Fibroblast of lung (primary cell): ENCODE measurements at regions not wholly inside any gene's neighbourhood (a gene's known extent, or its start where the extent isn't known, plus 50 kb on each side); places are given as distances from the start of the nearest gene placed in this dataset.

Experiments
- EZH2 ChIP-seq: IDR thresholded peaks from 2 replicates; pipeline ENCODE4 v1.5.1; 2012; ENCODE audit warnings: low read length, control low read depth, mild to moderate bottlenecking; ENCODE audit errors: missing control alignments
- TF ChIP-seq, protein P1 (sequence below), 2 donors: IDR thresholded peaks in 1 of 2; conservative IDR thresholded peaks in 1 of 2; 1 replicate in 1 of 2; 2 replicates in 1 of 2; pipeline ENCODE4 v1.5.1; 2011 to 2012; ENCODE audit warnings: low read length in 2 of 2, control low read depth in 1 of 2, inconsistent platforms in 1 of 2, low read depth in 1 of 2, mild to moderate bottlenecking in 1 of 2

DNA sequence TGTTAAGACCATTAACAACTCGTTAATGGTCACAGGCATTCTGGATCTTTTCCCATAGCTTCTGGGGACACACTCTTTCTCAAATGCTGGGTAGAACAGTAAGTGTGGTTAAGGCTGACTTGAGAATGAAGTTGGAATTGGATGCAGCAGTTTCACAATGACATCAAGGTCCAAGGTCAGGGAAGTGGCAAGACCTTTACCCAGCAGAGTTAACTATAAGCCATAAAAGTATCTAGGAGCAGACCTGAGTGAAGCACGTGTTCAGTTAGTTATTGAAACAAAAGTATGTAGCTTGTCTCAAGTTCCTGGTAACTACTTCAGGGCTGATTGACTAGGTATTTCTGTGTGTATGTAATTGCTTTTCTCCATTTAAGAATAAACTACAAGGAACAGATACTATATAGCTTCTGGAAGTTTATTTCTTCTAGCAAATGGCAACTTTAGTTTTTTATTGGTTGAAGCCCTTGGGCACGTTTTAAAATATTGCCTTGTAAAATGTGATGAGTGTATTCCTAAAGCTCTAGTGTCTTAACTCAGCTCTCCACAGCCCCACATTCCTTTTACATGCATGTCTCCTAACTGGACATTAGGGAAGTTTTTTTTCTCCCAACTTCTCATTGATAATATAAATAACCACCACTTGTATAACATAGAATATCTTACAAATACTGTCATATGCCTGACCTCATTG lies 479.0 kb upstream of the CITED2 start:
- TF ChIP-seq, protein P1, sequence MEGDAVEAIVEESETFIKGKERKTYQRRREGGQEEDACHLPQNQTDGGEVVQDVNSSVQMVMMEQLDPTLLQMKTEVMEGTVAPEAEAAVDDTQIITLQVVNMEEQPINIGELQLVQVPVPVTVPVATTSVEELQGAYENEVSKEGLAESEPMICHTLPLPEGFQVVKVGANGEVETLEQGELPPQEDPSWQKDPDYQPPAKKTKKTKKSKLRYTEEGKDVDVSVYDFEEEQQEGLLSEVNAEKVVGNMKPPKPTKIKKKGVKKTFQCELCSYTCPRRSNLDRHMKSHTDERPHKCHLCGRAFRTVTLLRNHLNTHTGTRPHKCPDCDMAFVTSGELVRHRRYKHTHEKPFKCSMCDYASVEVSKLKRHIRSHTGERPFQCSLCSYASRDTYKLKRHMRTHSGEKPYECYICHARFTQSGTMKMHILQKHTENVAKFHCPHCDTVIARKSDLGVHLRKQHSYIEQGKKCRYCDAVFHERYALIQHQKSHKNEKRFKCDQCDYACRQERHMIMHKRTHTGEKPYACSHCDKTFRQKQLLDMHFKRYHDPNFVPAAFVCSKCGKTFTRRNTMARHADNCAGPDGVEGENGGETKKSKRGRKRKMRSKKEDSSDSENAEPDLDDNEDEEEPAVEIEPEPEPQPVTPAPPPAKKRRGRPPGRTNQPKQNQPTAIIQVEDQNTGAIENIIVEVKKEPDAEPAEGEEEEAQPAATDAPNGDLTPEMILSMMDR (conservative IDR thresholded peaks at IDR 0.05 in 1 of 2, IDR thresholded peaks at IDR 0.05 in 1 of 2; ENCODE audit: low read depth in 1 of 2, low read length in 2 of 2) = no peak
- TF ChIP-seq EZH2 = no peak
